Hepatocyte (in vitro differentiated cells): ENCODE measurements at regions not wholly inside any gene's neighbourhood (a gene's known extent, or its start where the extent isn't known, plus 50 kb on each side); places are given as distances from the start of the nearest gene placed in this dataset.

Experiments
- CTCF ChIP-seq: fragments of 200-600 bp; sonication (generic); IDR thresholded peaks from 2 replicates; pipeline ENCODE4 v1.5.1; 2016; ENCODE audit warnings: antibody characterized with exemption, mild to moderate bottlenecking; ENCODE audit not compliant: poor library complexity
- EZH2 ChIP-seq: fragments of 200-600 bp; sonication (generic); IDR thresholded peaks from 2 replicates; pipeline ENCODE4 v1.6.1; 2016; ENCODE audit warnings: antibody characterized with exemption, mild to moderate bottlenecking, borderline replicate concordance
- EZH2phosphoT487 ChIP-seq: fragments of 200-600 bp; sonication (generic); IDR thresholded peaks from one replicate; pipeline ENCODE4 v1.6.1; 2018; ENCODE audit warnings: antibody characterized with exemption, mild to moderate bottlenecking, low read depth, moderate library complexity; ENCODE audit not compliant: unreplicated experiment, severe bottlenecking

- no peak for TF ChIP-seq CTCF
- no peak for TF ChIP-seq EZH2phosphoT487
- no peak for TF ChIP-seq EZH2
Measured at GRCh38 chr9:25048098-25048724, 502.5 kb upstream of the IZUMO3 start.
